ENCODE measurements at regions not wholly inside any gene's neighbourhood (a gene's known extent, or its start where the extent isn't known, plus 50 kb on each side); places are given as distances from the start of the nearest gene placed in this dataset.

DNA sequence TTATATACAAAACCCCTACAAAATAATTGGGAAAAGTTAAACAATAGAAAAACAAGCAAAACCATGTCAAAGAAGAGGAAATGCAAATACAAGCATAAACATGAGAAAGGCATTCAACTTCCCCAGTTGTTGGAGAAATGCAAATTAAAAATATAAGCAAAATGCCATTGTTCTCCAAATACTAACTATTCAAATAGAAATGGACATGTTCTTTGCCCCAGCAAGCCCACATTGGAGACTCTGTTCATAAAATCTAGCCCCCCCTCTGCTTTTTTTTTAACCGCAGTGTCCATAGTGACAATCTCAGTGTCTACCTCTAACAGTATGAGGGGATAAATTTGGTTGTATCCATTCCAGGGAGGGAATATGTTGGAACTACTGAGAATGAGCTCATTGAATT lies 59.7 kb upstream of the LCTL start (continued):
- TF ChIP-seq, protein P1, sequence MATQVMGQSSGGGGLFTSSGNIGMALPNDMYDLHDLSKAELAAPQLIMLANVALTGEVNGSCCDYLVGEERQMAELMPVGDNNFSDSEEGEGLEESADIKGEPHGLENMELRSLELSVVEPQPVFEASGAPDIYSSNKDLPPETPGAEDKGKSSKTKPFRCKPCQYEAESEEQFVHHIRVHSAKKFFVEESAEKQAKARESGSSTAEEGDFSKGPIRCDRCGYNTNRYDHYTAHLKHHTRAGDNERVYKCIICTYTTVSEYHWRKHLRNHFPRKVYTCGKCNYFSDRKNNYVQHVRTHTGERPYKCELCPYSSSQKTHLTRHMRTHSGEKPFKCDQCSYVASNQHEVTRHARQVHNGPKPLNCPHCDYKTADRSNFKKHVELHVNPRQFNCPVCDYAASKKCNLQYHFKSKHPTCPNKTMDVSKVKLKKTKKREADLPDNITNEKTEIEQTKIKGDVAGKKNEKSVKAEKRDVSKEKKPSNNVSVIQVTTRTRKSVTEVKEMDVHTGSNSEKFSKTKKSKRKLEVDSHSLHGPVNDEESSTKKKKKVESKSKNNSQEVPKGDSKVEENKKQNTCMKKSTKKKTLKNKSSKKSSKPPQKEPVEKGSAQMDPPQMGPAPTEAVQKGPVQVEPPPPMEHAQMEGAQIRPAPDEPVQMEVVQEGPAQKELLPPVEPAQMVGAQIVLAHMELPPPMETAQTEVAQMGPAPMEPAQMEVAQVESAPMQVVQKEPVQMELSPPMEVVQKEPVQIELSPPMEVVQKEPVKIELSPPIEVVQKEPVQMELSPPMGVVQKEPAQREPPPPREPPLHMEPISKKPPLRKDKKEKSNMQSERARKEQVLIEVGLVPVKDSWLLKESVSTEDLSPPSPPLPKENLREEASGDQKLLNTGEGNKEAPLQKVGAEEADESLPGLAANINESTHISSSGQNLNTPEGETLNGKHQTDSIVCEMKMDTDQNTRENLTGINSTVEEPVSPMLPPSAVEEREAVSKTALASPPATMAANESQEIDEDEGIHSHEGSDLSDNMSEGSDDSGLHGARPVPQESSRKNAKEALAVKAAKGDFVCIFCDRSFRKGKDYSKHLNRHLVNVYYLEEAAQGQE (IDR thresholded peaks at IDR 0.05; ENCODE audit: low read depth, low read length): no peak

DNA sequence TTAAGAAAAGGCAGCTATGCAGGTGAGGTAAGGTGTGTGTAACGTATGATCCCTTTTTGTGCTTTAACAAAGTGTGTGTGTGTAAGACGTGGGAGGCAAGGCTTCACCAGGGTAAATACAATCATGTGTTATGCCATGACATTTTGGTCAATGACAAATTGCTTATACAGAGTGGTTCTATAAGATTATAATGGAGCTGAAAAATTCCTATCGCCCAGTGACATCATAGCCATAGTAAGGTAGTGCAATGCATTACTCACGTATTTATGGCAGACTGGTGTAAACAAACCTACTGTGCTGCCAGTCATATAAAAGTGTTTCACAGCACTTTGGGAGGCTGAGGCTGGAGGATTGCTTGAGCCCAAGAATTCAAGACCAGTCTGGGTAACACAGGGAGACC lies 60.2 kb upstream of the LCTL start:
- H3K36me3 ChIP-seq (replicated peaks in 1 of 2; ENCODE audit: control insufficient read depth in 1 of 2, insufficient read depth in 2 of 2, low read length in 1 of 2): no peaks in the 10 kb centered on the region
- ChIA-PET CTCF (interaction anchor here (1.2 to 1.7 kb wide), 2 partner anchors 14 to 81 kb away, joined by 3 to 4 read pairs; no protein-coding TSS in a partner anchor), POLR2A (no interaction called here)
- no peak overlapping the region for H3K9ac ChIP-seq
- H3K27ac ChIP-seq (ENCODE audit: low read depth in 2 of 2, low read length in 1 of 2): no peak overlapping the region
- TF ChIP-seq POLR2AphosphoS5 (IDR thresholded peaks at IDR 0.05; ENCODE audit: low read depth, low read length) (no peak), SMC3 (IDR thresholded peaks at IDR 0.05; ENCODE audit: low read depth, low read length) (no peak), EZH2phosphoT487 (IDR thresholded peaks at IDR 0.05; ENCODE audit: borderline replicate concordance, low read depth) (no peak), RCOR1 (IDR thresholded peaks at IDR 0.05; ENCODE audit: low read length) (no peak), MAX (IDR thresholded peaks at IDR 0.05; ENCODE audit: low read depth) (no peak), USF1 (IDR thresholded peaks at IDR 0.05; ENCODE audit: borderline replicate concordance, low read depth) (no peak), SIN3A (IDR thresholded peaks at IDR 0.05; ENCODE audit: borderline replicate concordance, low read depth, low read length) (no peak), RFX5 (IDR thresholded peaks at IDR 0.05; ENCODE audit: low read length) (no peak), NRF1 (IDR thresholded peaks at IDR 0.05; ENCODE audit: low read depth, low read length) (no peak), FOSL2 (IDR thresholded peaks at IDR 0.05; ENCODE audit: borderline replicate concordance, low read depth) (no peak), CHD2 (IDR thresholded peaks at IDR 0.05; ENCODE audit: low read length, partially characterized antibody) (no peak)
- TF ChIP-seq, protein P2, sequence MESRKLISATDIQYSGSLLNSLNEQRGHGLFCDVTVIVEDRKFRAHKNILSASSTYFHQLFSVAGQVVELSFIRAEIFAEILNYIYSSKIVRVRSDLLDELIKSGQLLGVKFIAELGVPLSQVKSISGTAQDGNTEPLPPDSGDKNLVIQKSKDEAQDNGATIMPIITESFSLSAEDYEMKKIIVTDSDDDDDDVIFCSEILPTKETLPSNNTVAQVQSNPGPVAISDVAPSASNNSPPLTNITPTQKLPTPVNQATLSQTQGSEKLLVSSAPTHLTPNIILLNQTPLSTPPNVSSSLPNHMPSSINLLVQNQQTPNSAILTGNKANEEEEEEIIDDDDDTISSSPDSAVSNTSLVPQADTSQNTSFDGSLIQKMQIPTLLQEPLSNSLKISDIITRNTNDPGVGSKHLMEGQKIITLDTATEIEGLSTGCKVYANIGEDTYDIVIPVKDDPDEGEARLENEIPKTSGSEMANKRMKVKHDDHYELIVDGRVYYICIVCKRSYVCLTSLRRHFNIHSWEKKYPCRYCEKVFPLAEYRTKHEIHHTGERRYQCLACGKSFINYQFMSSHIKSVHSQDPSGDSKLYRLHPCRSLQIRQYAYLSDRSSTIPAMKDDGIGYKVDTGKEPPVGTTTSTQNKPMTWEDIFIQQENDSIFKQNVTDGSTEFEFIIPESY (IDR thresholded peaks at IDR 0.05; ENCODE audit: borderline replicate concordance, low read depth): no peak
- TF ChIP-seq, protein P3, sequence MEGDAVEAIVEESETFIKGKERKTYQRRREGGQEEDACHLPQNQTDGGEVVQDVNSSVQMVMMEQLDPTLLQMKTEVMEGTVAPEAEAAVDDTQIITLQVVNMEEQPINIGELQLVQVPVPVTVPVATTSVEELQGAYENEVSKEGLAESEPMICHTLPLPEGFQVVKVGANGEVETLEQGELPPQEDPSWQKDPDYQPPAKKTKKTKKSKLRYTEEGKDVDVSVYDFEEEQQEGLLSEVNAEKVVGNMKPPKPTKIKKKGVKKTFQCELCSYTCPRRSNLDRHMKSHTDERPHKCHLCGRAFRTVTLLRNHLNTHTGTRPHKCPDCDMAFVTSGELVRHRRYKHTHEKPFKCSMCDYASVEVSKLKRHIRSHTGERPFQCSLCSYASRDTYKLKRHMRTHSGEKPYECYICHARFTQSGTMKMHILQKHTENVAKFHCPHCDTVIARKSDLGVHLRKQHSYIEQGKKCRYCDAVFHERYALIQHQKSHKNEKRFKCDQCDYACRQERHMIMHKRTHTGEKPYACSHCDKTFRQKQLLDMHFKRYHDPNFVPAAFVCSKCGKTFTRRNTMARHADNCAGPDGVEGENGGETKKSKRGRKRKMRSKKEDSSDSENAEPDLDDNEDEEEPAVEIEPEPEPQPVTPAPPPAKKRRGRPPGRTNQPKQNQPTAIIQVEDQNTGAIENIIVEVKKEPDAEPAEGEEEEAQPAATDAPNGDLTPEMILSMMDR (IDR thresholded peaks at IDR 0.05): no peak
- H3K79me2 ChIP-seq (ENCODE audit: insufficient read depth): no peaks in the 10 kb centered on the region
- no peaks in the 10 kb centered on the region for H4K20me1 ChIP-seq (ENCODE audit: insufficient read depth)
- H3K4me2 ChIP-seq: no peak overlapping the region
- 80% methylated on average over 4 of the region's 4 CpGs for WGBS (ENCODE audit: low lambda C conversion rate)
- H3K4me1 ChIP-seq (ENCODE audit: control insufficient read depth in 1 of 2, insufficient read depth in 2 of 2, low read depth in 1 of 2, low read length in 1 of 2): peaks cover 0 to 14% of the 10 kb centered on the region in 2 experiments; a peak in 1 of 4 replicates
- no peak overlapping the region for H3K4me3 ChIP-seq (ENCODE audit: low read depth in 2 of 2, low read length in 1 of 2)
- no peaks in the 10 kb centered on the region for H3K27me3 ChIP-seq (ENCODE audit: insufficient read depth)
- no peaks in the 10 kb centered on the region for H3F3A ChIP-seq (replicated peaks; ENCODE audit: insufficient read depth)
- H3K9me2 ChIP-seq: no peaks in the 10 kb centered on the region
- H2AFZ ChIP-seq (ENCODE audit: low read depth): no peak overlapping the region
- DNase-seq: no peak
- no peaks in the 10 kb centered on the region for H3K9me3 ChIP-seq

Measured in SK-N-SH (cell line).